IMR-90 (cell line): ENCODE measurements at regions not wholly inside any gene's neighbourhood (a gene's known extent, or its start where the extent isn't known, plus 50 kb on each side); places are given as distances from the start of the nearest gene placed in this dataset.

ENCODE experiments used
- BHLHE40 ChIP-seq: fragments of 150-350 bp; IDR thresholded peaks from 2 replicates; pipeline ENCODE4 v1.6.1; 2016; ENCODE audit warnings: mild to moderate bottlenecking, low read depth, low read length
- CEBPB ChIP-seq: IDR thresholded peaks from 2 replicates; pipeline ENCODE4 v1.6.1; 2012; ENCODE audit warnings: low read depth, low read length, improper control_type of control experiment
- CHD1 ChIP-seq: IDR thresholded peaks from 2 replicates; pipeline ENCODE4 v1.6.1; 2012; ENCODE audit warnings: low read depth, low read length, improper control_type of control experiment
- CTCF ChIP-seq: conservative IDR thresholded peaks from 2 replicates; pipeline ENCODE4 v1.5.1; 2012; ENCODE audit warnings: mild to moderate bottlenecking, low read depth, low read length, improper control_type of control experiment
- ELK1 ChIP-seq: fragments of 150-350 bp; IDR thresholded peaks from 2 replicates; pipeline ENCODE4 v1.6.1; 2016; ENCODE audit warnings: low read depth, mild to moderate bottlenecking, low read length, moderate library complexity, borderline replicate concordance
- FOS ChIP-seq: fragments of 150-350 bp; IDR thresholded peaks from 2 replicates; pipeline ENCODE4 v1.6.1; 2016; ENCODE audit warnings: low read depth, low read length
- MAFK ChIP-seq: IDR thresholded peaks from 2 replicates; pipeline ENCODE4 v1.6.1; 2012; ENCODE audit warnings: low read depth, low read length, improper control_type of control experiment
- MAZ ChIP-seq: IDR thresholded peaks from 2 replicates; pipeline ENCODE4 v1.6.1; 2012; ENCODE audit warnings: low read depth, mild to moderate bottlenecking, low read length, improper control_type of control experiment, moderate library complexity, borderline replicate concordance
- NFE2L2 ChIP-seq: fragments of 150-350 bp; IDR thresholded peaks from 2 replicates; pipeline ENCODE4 v1.6.1; 2016; ENCODE audit warnings: low read depth, mild to moderate bottlenecking, low read length
- POLR2A ChIP-seq: IDR thresholded peaks from 2 replicates; pipeline ENCODE4 v1.6.1; 2012; ENCODE audit warnings: mild to moderate bottlenecking, low read depth, low read length
- RAD21 ChIP-seq: IDR thresholded peaks from 2 replicates; pipeline ENCODE4 v1.6.1; 2012; ENCODE audit warnings: low read length, improper control_type of control experiment
- RCOR1 ChIP-seq: IDR thresholded peaks from 2 replicates; pipeline ENCODE4 v1.6.1; 2012; ENCODE audit warnings: mild to moderate bottlenecking, low read length, improper control_type of control experiment; ENCODE audit not compliant: insufficient replicate concordance
- RFX5 ChIP-seq: IDR thresholded peaks from 2 replicates; pipeline ENCODE4 v1.8.0; 2012; ENCODE audit warnings: low read depth, mild to moderate bottlenecking, low read length, moderate library complexity
- USF2 ChIP-seq: fragments of 150-350 bp; IDR thresholded peaks from 2 replicates; pipeline ENCODE4 v1.6.1; 2017; ENCODE audit warnings: mild to moderate bottlenecking, antibody characterized with exemption, low read length, low read depth

GRCh38 chr10:125536236-125536635 is 146.7 kb downstream of the TEX36 start:
- TF ChIP-seq CTCF = no peak
- no peak for TF ChIP-seq RAD21
- TF ChIP-seq POLR2A = no peak
- no peak for TF ChIP-seq ELK1
- TF ChIP-seq CEBPB = no peak
- no peak for TF ChIP-seq USF2
- TF ChIP-seq RCOR1 = no peak
- TF ChIP-seq BHLHE40 = no peak
- no peak for TF ChIP-seq RFX5
- TF ChIP-seq FOS = no peak
- no peak for TF ChIP-seq CHD1
- no peak for TF ChIP-seq MAZ
- TF ChIP-seq NFE2L2 = no peak
- TF ChIP-seq MAFK = no peak
